CD4-positive, alpha-beta T cell (primary cell): ENCODE measurements at regions not wholly inside any gene's neighbourhood (a gene's known extent, or its start where the extent isn't known, plus 50 kb on each side); places are given as distances from the start of the nearest gene placed in this dataset.

ENCODE experiments used
- ATAC-seq: fragments of 200-7000 bp; cut with Tn5 transposase; one replicate; pipeline ENCODE4 v1.10.0; 2022; ENCODE audit warnings: mild to moderate bottlenecking; ENCODE audit not compliant: poor library complexity
- CTCF ChIA-PET: fragments of 350-600 bp; sonication (Branson Sonifier 250); formaldehyde crosslinking; loops from one replicate; lab custom pipeline; 2021; ENCODE audit warnings: antibody characterized with exemption, inconsistent platforms; lab: Charles Lee
- POLR2A ChIA-PET: fragments of 350-600 bp; sonication (Branson Sonifier 250); formaldehyde crosslinking; loops from one replicate; lab custom pipeline; 2021; ENCODE audit warnings: antibody characterized with exemption, inconsistent platforms; lab: Charles Lee
- DNase-seq, 14 experiments: peaks; one replicate each; pipeline ENCODE4 v3.0.0-alpha.2; 2013 to 2020; ENCODE audit warnings: mixed read lengths in 2 of 14
- H3K27ac ChIP-seq, 2 donors: one replicate each; pipeline versions ENCODE4 v1.5.1 to v1.7.0; 2013; ENCODE audit warnings: low read length in 2 of 2, low read depth in 1 of 2, mild to moderate bottlenecking in 1 of 2
- H3K27me3 ChIP-seq, 2 experiments: 1 replicate in 1 of 2; 2 replicates in 1 of 2; pipeline versions ENCODE4 v1.6.1 to v1.7.0; 2013; ENCODE audit warnings: low read length in 2 of 2, control low read depth in 1 of 2, mild to moderate bottlenecking in 1 of 2, moderate library complexity in 1 of 2; ENCODE audit not compliant: insufficient read depth in 2 of 2, control insufficient read depth in 1 of 2
- H3K36me3 ChIP-seq: one replicate; pipeline ENCODE4 v1.6.1; 2013; ENCODE audit warnings: low read length, control low read depth; ENCODE audit not compliant: insufficient read depth
- H3K4me1 ChIP-seq: one replicate; pipeline ENCODE4 v1.6.1; 2013; ENCODE audit warnings: low read length, control low read depth; ENCODE audit not compliant: insufficient read depth
- H3K4me3 ChIP-seq: one replicate; pipeline ENCODE4 v1.5.1; 2013; ENCODE audit warnings: mild to moderate bottlenecking, low read length, moderate library complexity
- H3K9me3 ChIP-seq, 2 experiments: 1 replicate in 1 of 2; 2 replicates in 1 of 2; pipeline versions ENCODE4 v1.6.1 to v1.7.0; 2013; ENCODE audit warnings: low read length in 2 of 2, mild to moderate bottlenecking in 2 of 2, control low read depth in 1 of 2, moderate library complexity in 1 of 2; ENCODE audit not compliant: control insufficient read depth in 1 of 2, insufficient read depth in 1 of 2
- H3K27ac Mint-ChIP-seq: one replicate; pipeline ENCODE4 v1.8.0; 2020; ENCODE audit warnings: mixed read lengths
- H3K27me3 Mint-ChIP-seq: one replicate; pipeline ENCODE4 v1.8.0; 2021; ENCODE audit warnings: mixed read lengths
- H3K36me3 Mint-ChIP-seq: one replicate; pipeline ENCODE4 v1.8.0; 2021; ENCODE audit warnings: low read depth, mixed read lengths
- H3K4me1 Mint-ChIP-seq: one replicate; pipeline ENCODE4 v1.8.0; 2021; ENCODE audit warnings: low read depth, mixed read lengths
- H3K4me3 Mint-ChIP-seq: one replicate; pipeline ENCODE4 v1.8.0; 2020; ENCODE audit warnings: mild to moderate bottlenecking, mixed read lengths
- H3K9me3 Mint-ChIP-seq: one replicate; pipeline ENCODE4 v1.8.0; 2020; ENCODE audit warnings: mixed read lengths
- intact Hi-C, 2 experiments: fragments of 100-400 bp; cut with DNase I in 1 of 2; cut with micrococcal nuclease in 1 of 2; formaldehyde crosslinking; loops; one replicate each; pipeline versions ENCODE4 v1.15.1 to v1.9.0; 2023 to 2025; cut with DNase I, micrococcal nuclease
- TF ChIP-seq, protein P1 (sequence below): fragments of 200-600 bp; IDR thresholded peaks from one replicate; pipeline ENCODE4 v1.8.0; 2022; ENCODE audit warnings: antibody characterized with exemption, mild to moderate bottlenecking

DNA sequence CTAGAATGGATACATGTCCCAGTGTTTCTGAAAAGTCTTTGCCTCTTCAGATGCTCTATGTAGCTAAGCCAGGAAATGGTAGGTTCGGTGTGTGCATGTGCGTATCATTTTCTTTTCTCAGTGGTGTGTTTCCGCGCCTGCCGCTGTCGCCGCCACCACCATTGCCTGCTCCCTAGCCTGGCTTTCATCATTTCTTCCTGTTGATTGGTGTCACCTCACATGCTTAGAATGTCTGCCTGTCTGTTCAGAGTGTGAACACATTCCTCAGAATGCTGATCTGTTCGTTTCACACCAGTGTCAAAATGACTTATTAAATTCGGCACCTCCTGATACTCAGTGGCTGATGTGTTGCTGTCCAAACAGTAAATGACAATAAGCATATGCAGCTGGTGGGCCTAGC is 255.2 kb upstream of the SPRED2 start:
- Histone ChIP-seq H3K4me1 (no peaks in the 10 kb centered on the region), H3K27ac (no peak overlapping the region), H3K36me3 (no peaks in the 10 kb centered on the region), H3K9me3 (no peaks in the 10 kb centered on the region), H3K4me3 (no peak overlapping the region), H3K27me3 (peaks cover 0 to 2% of the 10 kb centered on the region in 2 experiments)
- ATAC-seq (no peak), DNase-seq (no peak)
- CTCF ChIA-PET: no interaction called here
- H3K4me3 Mint-ChIP-seq: no peak overlapping the region
- H3K36me3 Mint-ChIP-seq: no peaks in the 10 kb centered on the region
- H3K27ac Mint-ChIP-seq: no peak overlapping the region
- no peaks in the 10 kb centered on the region for H3K4me1 Mint-ChIP-seq
- TF ChIP-seq, protein P1, sequence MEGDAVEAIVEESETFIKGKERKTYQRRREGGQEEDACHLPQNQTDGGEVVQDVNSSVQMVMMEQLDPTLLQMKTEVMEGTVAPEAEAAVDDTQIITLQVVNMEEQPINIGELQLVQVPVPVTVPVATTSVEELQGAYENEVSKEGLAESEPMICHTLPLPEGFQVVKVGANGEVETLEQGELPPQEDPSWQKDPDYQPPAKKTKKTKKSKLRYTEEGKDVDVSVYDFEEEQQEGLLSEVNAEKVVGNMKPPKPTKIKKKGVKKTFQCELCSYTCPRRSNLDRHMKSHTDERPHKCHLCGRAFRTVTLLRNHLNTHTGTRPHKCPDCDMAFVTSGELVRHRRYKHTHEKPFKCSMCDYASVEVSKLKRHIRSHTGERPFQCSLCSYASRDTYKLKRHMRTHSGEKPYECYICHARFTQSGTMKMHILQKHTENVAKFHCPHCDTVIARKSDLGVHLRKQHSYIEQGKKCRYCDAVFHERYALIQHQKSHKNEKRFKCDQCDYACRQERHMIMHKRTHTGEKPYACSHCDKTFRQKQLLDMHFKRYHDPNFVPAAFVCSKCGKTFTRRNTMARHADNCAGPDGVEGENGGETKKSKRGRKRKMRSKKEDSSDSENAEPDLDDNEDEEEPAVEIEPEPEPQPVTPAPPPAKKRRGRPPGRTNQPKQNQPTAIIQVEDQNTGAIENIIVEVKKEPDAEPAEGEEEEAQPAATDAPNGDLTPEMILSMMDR: no peak
- intact Hi-C loops: no loop called here
- no peaks in the 10 kb centered on the region for H3K9me3 Mint-ChIP-seq
- POLR2A ChIA-PET: no interaction called here
- peaks cover 24% of the 10 kb centered on the region for H3K27me3 Mint-ChIP-seq

- intact Hi-C loops: no loop called here
- no peaks in the 10 kb centered on the region for H3K9me3 ChIP-seq
- Mint-ChIP-seq H3K4me1 (no peaks in the 10 kb centered on the region), H3K9me3 (no peaks in the 10 kb centered on the region), H3K4me3 (no peak overlapping the region), H3K27ac (no peak overlapping the region), H3K36me3 (no peaks in the 10 kb centered on the region), H3K27me3 (peaks cover 29% of the 10 kb centered on the region)
- no peak for DNase-seq
- no peak for ATAC-seq
- H3K4me3 ChIP-seq: no peak overlapping the region
- no peak overlapping the region for H3K27ac ChIP-seq
- H3K36me3 ChIP-seq: no peaks in the 10 kb centered on the region
- H3K27me3 ChIP-seq: peaks cover 0 to 2% of the 10 kb centered on the region in 2 experiments
- ChIA-PET CTCF (no interaction called here), POLR2A (no interaction called here)
- TF ChIP-seq, protein P1: no peak
- no peaks in the 10 kb centered on the region for H3K4me1 ChIP-seq
These were observed 254.6 kb upstream of the SPRED2 start for GRCh38 chr2:65686928-65687521.

DNA sequence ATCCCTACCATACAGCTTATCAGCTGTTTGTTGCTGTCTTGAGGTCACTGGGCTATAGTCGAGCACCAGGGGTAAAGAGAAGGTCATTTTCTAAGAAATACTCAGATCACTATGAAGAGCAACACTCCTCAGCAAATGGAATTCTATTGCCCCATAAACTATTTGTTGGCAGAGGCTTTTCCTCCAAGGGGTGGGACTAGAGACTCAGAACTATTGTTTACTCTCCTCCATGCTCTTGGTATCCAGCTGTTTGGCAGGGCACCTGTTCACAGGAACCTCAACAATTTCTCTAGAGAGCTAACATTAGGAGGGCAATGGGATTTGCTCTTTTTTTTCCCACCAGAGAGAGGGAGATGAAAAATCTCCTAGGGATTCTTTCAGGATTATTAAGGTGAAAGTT is 249.1 kb upstream of the SPRED2 start:
- no peak for ATAC-seq
- Mint-ChIP-seq H3K27ac (no peak overlapping the region), H3K4me1 (no peaks in the 10 kb centered on the region), H3K9me3 (no peaks in the 10 kb centered on the region), H3K27me3 (peaks cover 46% of the 10 kb centered on the region), H3K4me3 (no peak overlapping the region), H3K36me3 (no peaks in the 10 kb centered on the region)
- TF ChIP-seq, protein P1: no peak
- no peak for DNase-seq
- Histone ChIP-seq H3K4me3 (no peak overlapping the region), H3K36me3 (no peaks in the 10 kb centered on the region), H3K27ac (no peak overlapping the region), H3K9me3 (peaks cover 0 to 2% of the 10 kb centered on the region in 2 experiments), H3K4me1 (no peaks in the 10 kb centered on the region), H3K27me3 (no peaks in the 10 kb centered on the region)
- intact Hi-C loops: no loop called here
- ChIA-PET POLR2A (no interaction called here), CTCF (no interaction called here)
